ENCODE measurements at regions not wholly inside any gene's neighbourhood (a gene's known extent, or its start where the extent isn't known, plus 50 kb on each side); places are given as distances from the start of the nearest gene placed in this dataset.

DNA sequence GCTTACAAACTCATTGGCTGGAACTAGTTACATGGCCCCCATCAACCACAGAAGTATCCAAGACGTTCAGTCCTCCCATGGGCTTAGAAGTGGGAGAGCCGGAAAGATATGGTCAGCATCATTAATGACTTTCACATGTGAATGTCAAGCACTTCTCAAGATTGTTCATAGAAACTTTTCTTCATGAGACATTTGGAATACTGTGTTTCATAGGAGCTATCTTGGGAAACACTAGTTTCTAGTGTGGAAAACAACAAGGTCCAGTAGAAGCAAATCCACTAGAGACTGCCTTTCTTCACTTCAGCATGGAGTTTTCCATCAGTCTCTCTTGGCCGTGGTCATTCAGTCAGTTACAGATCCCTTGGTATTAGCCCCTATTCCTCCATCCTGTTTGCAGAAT lies 160.9 kb downstream of the C11orf91 start:
- TF ChIP-seq CTCF (conservative IDR thresholded peaks at IDR 0.05 in 1 of 2, IDR thresholded peaks at IDR 0.05 in 1 of 2; ENCODE audit: extremely low read depth in 1 of 2, insufficient read depth in 1 of 2, low read depth in 1 of 2, low read length in 2 of 2) (no peak), EZH2 (IDR thresholded peaks at IDR 0.05; ENCODE audit: borderline replicate concordance, low read length) (no peak)

All from mammary epithelial cell (primary cell).